Fibroblast of pulmonary artery (primary cell): ENCODE measurements at regions not wholly inside any gene's neighbourhood (a gene's known extent, or its start where the extent isn't known, plus 50 kb on each side); places are given as distances from the start of the nearest gene placed in this dataset.

Source experiments
- DNase-seq: peaks from one replicate; pipeline ENCODE4 v3.0.0-alpha.2; 2010; ENCODE audit warnings: low read depth
- H3K4me3 ChIP-seq: replicated peaks from 2 replicates; pipeline ENCODE4 v1.5.1; 2011; ENCODE audit warnings: low read depth, mild to moderate bottlenecking, control low read depth, low read length, moderate library complexity
- TF ChIP-seq, protein P1 (sequence below): IDR thresholded peaks from 2 replicates; pipeline ENCODE4 v1.5.1; 2011; ENCODE audit warnings: mild to moderate bottlenecking, control low read depth, low read length, inconsistent platforms; ENCODE audit errors: missing control alignments

DNA sequence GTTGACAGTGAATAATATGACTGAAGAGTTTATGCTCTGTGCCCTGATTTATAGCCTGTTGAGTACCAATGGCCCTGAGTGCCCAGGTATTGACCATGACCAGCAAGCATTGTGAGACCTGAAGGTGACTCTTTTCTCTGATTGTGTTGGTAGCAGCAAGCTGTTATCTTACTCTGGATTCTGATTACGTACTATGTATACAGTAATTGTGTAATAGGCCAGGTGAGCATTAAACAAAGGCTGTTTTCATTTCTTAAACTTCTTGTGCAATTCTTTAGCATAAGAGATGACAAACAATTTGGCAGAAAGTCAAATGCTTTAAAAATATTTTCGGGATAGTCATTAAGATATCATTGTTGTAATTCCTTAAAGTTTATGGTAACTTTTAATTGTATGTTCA is 111.7 kb upstream of the PTPRK start:
- TF ChIP-seq, protein P1, sequence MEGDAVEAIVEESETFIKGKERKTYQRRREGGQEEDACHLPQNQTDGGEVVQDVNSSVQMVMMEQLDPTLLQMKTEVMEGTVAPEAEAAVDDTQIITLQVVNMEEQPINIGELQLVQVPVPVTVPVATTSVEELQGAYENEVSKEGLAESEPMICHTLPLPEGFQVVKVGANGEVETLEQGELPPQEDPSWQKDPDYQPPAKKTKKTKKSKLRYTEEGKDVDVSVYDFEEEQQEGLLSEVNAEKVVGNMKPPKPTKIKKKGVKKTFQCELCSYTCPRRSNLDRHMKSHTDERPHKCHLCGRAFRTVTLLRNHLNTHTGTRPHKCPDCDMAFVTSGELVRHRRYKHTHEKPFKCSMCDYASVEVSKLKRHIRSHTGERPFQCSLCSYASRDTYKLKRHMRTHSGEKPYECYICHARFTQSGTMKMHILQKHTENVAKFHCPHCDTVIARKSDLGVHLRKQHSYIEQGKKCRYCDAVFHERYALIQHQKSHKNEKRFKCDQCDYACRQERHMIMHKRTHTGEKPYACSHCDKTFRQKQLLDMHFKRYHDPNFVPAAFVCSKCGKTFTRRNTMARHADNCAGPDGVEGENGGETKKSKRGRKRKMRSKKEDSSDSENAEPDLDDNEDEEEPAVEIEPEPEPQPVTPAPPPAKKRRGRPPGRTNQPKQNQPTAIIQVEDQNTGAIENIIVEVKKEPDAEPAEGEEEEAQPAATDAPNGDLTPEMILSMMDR, result no peak
- DNase-seq, result peak; percentile 47
- no peak overlapping the region for H3K4me3 ChIP-seq

DNA sequence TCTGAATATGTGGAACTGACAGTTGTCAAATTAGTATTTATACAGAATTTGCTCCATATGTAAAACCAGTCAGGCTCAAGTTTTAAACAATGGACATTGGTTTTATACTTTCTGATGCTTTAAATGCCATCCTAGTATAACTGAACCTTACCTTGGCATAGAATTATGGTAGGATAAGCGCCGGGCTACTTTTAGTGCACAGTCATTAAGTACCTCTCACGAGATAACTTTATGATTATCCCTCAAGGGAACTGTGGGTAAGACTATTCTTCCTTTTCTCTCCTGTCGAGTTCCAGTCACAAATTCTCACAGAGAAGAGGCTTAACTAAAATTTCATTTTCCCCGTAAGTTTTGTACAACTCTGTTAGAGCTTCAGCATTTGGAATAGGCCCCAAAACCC is 110.6 kb upstream of the PTPRK start:
- H3K4me3 ChIP-seq, result no peak overlapping the region
- TF ChIP-seq, protein P1, result no peak
- DNase-seq, result no peak

DNA sequence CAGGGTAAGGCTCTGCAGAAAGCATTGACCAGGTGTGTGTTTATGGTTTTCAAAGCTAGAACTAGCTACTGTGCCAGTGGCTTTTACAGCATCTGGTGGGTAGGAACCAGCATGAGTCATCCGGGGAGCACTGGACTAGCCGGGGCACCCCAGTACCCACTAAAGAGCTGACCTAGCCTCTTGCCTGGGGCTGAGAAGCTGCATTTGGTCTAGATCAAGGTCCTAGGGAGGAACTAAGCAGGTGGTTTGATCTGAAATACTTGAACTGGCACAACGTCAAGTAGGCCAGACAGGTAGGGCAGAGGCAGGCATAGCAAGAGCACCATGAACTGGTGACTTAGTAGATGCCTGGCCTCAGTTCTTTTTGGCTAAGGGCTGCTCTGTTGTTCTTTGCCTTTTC is 109.8 kb upstream of the PTPRK start:
- H3K4me3 ChIP-seq, result no peak overlapping the region
- TF ChIP-seq, protein P1, result no peak
- DNase-seq, result no peak

DNA sequence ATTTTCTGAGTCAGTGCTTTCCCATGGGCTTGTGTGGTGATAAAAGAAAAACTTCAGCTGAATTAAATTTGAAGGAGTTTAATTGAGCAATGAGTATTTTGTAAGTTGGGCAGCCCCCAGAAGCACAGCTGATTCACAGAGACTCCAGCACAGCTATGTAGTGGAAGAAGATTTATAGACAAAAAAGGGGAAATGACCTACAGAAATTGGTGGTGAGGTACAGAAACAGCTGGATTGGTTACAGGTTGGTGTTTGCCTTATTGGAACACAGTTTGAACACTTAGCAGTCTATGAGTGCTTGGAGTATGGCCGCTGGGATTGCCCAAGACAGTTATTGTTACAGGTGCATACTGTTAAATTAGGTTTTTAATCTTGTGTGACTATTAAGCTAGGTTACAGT is 96.9 kb upstream of the PTPRK start:
- TF ChIP-seq, protein P1, result no peak
- no peak overlapping the region for H3K4me3 ChIP-seq
- DNase-seq, result no peak

DNA sequence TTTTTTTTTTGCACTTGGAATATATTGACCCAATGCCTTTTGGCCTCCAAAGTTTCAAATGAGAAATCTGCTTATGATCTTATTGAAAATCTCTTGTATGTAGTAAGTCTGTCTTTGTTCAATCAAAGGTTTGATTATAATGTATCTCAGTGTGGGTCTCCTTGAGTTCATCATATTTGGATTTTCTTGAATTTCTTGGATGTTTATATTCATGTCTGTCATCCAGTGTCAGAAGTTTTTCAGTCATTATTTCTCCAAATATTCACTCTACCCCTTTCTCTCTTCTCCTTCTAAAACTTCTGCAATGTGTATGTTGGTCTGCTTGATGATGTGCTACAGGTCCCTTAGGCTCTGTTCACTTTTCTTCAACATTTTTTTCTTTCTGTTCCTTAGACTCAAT is 95.9 kb upstream of the PTPRK start:
- DNase-seq, result no peak
- TF ChIP-seq, protein P1, result no peak
- H3K4me3 ChIP-seq, result no peak overlapping the region

DNA sequence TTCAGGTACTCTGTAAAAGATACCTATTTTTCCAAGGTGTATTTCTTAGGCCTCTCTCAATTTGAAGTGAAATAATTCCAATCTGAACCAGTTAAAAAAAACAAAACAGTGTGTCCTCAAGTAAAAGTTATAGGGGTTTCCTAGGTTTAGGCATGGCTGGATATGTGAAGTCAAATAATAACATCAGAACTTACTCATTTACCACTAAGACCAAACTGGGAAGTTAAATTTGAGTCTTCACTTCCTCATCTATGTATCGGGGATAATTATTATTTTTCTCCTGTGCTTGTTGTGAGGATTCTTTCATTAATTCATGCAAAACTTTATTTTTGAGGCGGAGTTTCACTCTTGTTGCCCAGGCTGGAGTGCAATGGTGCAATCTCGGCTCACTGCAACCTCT is 86.2 kb upstream of the PTPRK start:
- no peak for DNase-seq
- no peak overlapping the region for H3K4me3 ChIP-seq
- TF ChIP-seq, protein P1, result no peak

- H3K4me3 ChIP-seq, result no peak overlapping the region
- TF ChIP-seq, protein P1, result no peak
- DNase-seq, result peak; percentile 39
Measured at GRCh38 chr6:128605961-128606360, 85.6 kb upstream of the PTPRK start.
